ENCODE measurements at regions not wholly inside any gene's neighbourhood (a gene's known extent, or its start where the extent isn't known, plus 50 kb on each side); places are given as distances from the start of the nearest gene placed in this dataset.

DNA sequence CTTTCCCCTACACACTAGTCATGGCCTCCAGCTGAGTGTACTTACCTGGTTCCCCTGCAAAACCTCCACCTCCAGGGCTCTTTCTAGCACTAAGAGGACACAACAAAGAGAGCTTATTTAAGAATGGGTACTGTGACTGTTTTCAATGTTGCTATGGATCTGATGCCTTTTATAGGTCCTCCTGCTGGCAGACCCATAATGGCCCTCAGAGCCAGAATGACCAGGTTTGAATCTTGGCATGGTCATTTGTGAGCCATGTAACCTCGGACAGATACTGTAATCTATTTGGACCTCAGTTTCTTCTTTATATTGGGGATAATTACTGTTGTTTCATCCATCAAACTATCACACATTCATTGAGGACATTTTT, 137.6 kb upstream of the USP24 start:
- CTCF ChIA-PET, result interaction anchor here (0.7 to 1.6 kb wide), 3 partner anchors 23 to 234 kb away, joined by 3 to 10 read pairs (median 3); no protein-coding TSS in a partner anchor
- ATAC-seq (no peak), DNase-seq (ENCODE audit: low spot score) (no peak)
- no peaks in the 10 kb centered on the region for H3K4me1 Mint-ChIP-seq
- no peak overlapping the region for H3K4me3 Mint-ChIP-seq
- H3K9me3 Mint-ChIP-seq, result peaks cover 4% of the 10 kb centered on the region
- H3K27me3 Mint-ChIP-seq (ENCODE audit: low read depth), result no peaks in the 10 kb centered on the region
- H3K36me3 Mint-ChIP-seq, result no peaks in the 10 kb centered on the region
- POLR2A ChIA-PET, result no interaction called here
- TF ChIP-seq NFYB (CRISPR knock-in tag; conservative IDR thresholded peaks at IDR 0.05; ENCODE audit: low read depth) (no peak), TEAD4 (CRISPR knock-in tag; IDR thresholded peaks at IDR 0.05) (no peak), MYBL2 (CRISPR knock-in tag; IDR thresholded peaks at IDR 0.05) (no peak), JAZF1 (CRISPR knock-in tag; IDR thresholded peaks at IDR 0.05) (no peak), PRRX2 (CRISPR knock-in tag; IDR thresholded peaks at IDR 0.05) (no peak), NR1H2 (CRISPR knock-in tag; IDR thresholded peaks at IDR 0.05) (no peak), ESRRA (CRISPR knock-in tag; IDR thresholded peaks at IDR 0.05; ENCODE audit: borderline replicate concordance) (no peak), ELF4 (CRISPR knock-in tag; IDR thresholded peaks at IDR 0.05; ENCODE audit: low read depth) (no peak)
- TF ChIP-seq, protein P1, sequence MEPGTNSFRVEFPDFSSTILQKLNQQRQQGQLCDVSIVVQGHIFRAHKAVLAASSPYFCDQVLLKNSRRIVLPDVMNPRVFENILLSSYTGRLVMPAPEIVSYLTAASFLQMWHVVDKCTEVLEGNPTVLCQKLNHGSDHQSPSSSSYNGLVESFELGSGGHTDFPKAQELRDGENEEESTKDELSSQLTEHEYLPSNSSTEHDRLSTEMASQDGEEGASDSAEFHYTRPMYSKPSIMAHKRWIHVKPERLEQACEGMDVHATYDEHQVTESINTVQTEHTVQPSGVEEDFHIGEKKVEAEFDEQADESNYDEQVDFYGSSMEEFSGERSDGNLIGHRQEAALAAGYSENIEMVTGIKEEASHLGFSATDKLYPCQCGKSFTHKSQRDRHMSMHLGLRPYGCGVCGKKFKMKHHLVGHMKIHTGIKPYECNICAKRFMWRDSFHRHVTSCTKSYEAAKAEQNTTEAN (CRISPR knock-in tag; IDR thresholded peaks at IDR 0.05), result no peak
- TF ChIP-seq, protein P2, sequence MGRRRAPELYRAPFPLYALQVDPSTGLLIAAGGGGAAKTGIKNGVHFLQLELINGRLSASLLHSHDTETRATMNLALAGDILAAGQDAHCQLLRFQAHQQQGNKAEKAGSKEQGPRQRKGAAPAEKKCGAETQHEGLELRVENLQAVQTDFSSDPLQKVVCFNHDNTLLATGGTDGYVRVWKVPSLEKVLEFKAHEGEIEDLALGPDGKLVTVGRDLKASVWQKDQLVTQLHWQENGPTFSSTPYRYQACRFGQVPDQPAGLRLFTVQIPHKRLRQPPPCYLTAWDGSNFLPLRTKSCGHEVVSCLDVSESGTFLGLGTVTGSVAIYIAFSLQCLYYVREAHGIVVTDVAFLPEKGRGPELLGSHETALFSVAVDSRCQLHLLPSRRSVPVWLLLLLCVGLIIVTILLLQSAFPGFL (CRISPR knock-in tag; IDR thresholded peaks at IDR 0.05; ENCODE audit: borderline replicate concordance), result no peak
- TF ChIP-seq, protein P3, sequence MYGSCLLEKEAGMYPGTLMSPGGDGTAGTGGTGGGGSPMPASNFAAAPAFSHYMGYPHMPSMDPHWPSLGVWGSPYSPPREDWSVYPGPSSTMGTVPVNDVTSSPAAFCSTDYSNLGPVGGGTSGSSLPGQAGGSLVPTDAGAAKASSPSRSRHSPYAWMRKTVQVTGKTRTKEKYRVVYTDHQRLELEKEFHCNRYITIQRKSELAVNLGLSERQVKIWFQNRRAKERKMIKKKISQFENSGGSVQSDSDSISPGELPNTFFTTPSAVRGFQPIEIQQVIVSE (CRISPR knock-in tag; IDR thresholded peaks at IDR 0.05; ENCODE audit: borderline replicate concordance), result no peak
- TF ChIP-seq, protein P4, sequence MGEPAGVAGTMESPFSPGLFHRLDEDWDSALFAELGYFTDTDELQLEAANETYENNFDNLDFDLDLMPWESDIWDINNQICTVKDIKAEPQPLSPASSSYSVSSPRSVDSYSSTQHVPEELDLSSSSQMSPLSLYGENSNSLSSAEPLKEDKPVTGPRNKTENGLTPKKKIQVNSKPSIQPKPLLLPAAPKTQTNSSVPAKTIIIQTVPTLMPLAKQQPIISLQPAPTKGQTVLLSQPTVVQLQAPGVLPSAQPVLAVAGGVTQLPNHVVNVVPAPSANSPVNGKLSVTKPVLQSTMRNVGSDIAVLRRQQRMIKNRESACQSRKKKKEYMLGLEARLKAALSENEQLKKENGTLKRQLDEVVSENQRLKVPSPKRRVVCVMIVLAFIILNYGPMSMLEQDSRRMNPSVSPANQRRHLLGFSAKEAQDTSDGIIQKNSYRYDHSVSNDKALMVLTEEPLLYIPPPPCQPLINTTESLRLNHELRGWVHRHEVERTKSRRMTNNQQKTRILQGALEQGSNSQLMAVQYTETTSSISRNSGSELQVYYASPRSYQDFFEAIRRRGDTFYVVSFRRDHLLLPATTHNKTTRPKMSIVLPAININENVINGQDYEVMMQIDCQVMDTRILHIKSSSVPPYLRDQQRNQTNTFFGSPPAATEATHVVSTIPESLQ (CRISPR knock-in tag; IDR thresholded peaks at IDR 0.05), result no peak
- H3K27ac Mint-ChIP-seq, result no peak overlapping the region

DNA sequence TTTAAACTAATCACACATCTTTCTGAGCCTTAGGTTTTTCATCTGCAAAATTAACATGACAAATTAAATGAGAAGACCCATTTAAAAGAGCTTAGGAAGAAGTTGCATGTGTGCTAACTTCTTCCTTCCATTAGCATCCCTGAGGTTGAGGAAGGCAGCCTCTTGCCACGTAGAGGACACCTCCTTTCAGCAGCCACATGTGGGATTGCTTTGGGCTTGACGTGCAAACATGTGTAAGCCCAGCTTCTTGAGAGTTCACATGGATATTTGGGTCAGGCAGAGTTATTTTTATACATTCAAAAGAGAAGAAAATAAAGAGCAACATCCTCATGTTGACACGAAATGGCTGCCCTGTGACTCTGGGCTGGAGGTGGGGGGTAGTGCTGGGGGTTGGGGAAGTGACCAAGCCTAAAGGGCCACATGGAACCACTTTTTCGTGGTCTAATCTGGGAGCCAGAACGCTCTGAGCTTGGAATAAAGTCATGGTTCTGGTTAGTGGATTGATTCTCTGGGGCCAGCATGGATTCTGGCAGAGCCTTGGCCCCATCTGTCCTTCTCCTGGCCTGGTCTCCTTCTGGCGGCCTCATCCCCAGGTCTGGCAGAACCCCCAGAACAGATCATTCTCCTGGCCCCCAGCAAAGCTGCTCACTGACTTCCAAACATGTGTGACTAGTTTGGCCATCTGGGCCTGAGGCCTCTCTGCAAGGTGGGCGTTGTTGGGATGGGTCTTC, 137.1 kb upstream of the USP24 start:
- H3K4me1 Mint-ChIP-seq, result no peaks in the 10 kb centered on the region

More for the DNA sequence above, 137.1 kb upstream of the USP24 start:
- no peaks in the 10 kb centered on the region for H3K36me3 Mint-ChIP-seq
- TF ChIP-seq, protein P5, sequence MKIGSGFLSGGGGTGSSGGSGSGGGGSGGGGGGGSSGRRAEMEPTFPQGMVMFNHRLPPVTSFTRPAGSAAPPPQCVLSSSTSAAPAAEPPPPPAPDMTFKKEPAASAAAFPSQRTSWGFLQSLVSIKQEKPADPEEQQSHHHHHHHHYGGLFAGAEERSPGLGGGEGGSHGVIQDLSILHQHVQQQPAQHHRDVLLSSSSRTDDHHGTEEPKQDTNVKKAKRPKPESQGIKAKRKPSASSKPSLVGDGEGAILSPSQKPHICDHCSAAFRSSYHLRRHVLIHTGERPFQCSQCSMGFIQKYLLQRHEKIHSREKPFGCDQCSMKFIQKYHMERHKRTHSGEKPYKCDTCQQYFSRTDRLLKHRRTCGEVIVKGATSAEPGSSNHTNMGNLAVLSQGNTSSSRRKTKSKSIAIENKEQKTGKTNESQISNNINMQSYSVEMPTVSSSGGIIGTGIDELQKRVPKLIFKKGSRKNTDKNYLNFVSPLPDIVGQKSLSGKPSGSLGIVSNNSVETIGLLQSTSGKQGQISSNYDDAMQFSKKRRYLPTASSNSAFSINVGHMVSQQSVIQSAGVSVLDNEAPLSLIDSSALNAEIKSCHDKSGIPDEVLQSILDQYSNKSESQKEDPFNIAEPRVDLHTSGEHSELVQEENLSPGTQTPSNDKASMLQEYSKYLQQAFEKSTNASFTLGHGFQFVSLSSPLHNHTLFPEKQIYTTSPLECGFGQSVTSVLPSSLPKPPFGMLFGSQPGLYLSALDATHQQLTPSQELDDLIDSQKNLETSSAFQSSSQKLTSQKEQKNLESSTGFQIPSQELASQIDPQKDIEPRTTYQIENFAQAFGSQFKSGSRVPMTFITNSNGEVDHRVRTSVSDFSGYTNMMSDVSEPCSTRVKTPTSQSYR (CRISPR knock-in tag; IDR thresholded peaks at IDR 0.05), result no peak
- TF ChIP-seq, protein P6, sequence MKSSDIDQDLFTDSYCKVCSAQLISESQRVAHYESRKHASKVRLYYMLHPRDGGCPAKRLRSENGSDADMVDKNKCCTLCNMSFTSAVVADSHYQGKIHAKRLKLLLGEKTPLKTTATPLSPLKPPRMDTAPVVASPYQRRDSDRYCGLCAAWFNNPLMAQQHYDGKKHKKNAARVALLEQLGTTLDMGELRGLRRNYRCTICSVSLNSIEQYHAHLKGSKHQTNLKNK (CRISPR knock-in tag; IDR thresholded peaks at IDR 0.05), result no peak
- TF ChIP-seq, protein P1 (CRISPR knock-in tag; IDR thresholded peaks at IDR 0.05), result no peak
- TF ChIP-seq NFATC4 (CRISPR knock-in tag; IDR thresholded peaks at IDR 0.05) (no peak), NFE2L1 (CRISPR knock-in tag; IDR thresholded peaks at IDR 0.05) (no peak), EMX1 (CRISPR knock-in tag; IDR thresholded peaks at IDR 0.05) (no peak)
- H3K27me3 Mint-ChIP-seq (ENCODE audit: low read depth), result no peaks in the 10 kb centered on the region
- no peak overlapping the region for H3K27ac Mint-ChIP-seq
- CTCF ChIA-PET, result interaction anchor here (1.6 kb wide), 2 partner anchors 23 to 24 kb away, joined by 6 to 10 read pairs; no protein-coding TSS in a partner anchor
- H3K4me3 Mint-ChIP-seq, result no peak overlapping the region
- DNase-seq (ENCODE audit: low spot score) (no peak), ATAC-seq (no peak)
- POLR2A ChIA-PET, result no interaction called here
- peaks cover 4% of the 10 kb centered on the region for H3K9me3 Mint-ChIP-seq
